GM19328 (cell line): ENCODE measurements at regions not wholly inside any gene's neighbourhood (a gene's known extent, or its start where the extent isn't known, plus 50 kb on each side); places are given as distances from the start of the nearest gene placed in this dataset.

Source experiments
- ATAC-seq: cut with Tn5 transposase; IDR thresholded peaks from one replicate; pipeline ENCODE4 v1.9.1; 2021; ENCODE audit warnings: mild to moderate bottlenecking, moderate library complexity; ENCODE audit not compliant: unreplicated experiment

DNA sequence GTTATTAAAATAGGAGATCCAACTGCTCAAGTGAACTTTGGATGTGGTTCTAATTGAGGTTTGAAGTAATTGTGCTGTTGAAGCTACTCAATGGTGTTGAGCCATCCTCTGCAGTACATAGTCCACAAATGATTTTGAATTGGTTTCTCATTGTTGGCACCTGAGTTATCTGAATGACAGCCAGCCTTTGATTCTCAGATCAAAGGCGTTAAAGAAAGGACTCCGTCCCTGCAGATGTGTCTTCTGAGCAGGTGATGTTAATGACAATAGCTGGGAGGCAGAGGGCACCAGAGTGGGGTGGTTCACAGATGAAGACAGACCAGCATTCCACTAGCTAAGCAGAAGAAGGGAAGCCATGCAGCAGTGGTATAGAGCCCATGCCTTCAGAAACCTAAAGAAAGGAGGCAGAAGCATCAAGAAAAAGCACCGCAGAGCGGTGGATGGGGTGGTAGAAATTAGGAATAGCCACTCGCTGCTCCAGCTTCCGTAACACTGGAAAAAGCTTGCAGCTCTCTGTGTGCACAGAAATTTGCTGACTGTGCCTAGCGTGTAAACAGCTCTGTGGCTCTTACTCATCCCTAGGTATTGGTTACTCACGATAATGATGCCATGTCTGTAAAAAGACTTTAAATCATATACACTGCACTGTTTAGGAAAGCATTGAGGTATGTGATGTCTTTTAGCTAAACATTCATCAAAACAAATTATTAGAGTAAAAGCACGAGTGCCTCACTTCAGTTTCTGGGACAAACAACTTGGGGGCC is 79.2 kb upstream of the CLCN4 start:
- no peak for ATAC-seq

DNA sequence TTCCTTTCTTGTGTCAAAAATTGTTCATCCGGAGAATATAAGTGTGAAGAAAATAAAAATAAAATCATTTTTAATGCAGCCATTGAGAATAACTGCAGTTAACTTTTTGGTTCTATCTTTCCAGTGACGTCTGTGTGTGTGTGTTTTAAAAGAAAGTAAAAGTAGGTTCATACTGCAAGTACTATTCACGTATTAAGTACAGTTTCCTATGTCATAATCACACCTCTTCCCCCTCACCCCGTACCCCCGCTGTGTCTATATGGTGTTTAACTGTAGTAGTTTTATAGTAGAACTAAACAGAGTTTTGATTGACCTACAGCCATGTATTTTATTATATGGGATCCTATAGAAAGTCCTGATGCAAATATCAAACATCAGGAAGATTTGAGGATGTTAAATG is 78.5 kb upstream of the CLCN4 start:
- ATAC-seq: no peak

DNA sequence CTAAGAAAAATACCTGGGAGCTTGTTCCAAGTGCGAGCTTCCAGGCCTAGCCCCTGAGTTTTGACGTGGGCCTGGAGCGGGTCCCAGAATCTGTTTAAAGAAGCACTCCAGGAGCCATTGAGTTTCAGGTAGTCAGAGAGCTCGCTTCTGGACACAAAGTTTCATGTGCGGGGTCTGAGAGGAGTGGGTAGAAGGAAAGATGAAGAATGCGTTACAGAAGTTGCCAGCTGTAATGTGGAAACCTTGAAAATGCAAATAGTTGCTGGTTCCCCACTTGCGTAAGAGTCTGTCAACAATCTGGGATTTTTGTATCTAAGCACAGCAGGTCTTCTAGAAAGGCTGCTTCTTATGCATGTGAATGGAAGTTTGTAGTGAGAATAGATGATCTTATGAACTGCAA is 77.5 kb upstream of the CLCN4 start:
- ATAC-seq: no peak

GRCh38 chrX:10083809-10084208 is 73.0 kb upstream of the CLCN4 start:
- ATAC-seq: no peak

DNA sequence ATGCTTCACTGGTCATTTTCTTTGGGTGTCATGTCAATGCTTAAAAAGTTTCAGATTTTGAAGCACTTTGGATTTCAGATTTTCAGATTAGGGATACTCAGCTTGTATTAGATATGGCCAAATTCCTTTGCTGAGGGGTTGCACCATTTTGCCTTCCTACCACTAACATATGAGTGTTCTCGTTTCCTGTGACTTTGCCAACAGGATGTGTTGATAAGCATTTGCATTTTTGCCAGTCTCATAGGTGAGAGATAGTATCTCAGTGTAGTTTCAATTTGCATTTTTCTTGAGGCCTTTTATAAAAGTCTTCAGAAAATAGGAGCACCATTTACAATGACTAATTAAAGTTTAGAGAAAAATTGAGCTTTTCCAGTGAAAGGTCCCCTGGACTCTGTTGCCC is 71.6 kb upstream of the CLCN4 start:
- no peak for ATAC-seq

- ATAC-seq: no peak
These were observed 70.1 kb upstream of the CLCN4 start for GRCh38 chrX:10086676-10087075.

DNA sequence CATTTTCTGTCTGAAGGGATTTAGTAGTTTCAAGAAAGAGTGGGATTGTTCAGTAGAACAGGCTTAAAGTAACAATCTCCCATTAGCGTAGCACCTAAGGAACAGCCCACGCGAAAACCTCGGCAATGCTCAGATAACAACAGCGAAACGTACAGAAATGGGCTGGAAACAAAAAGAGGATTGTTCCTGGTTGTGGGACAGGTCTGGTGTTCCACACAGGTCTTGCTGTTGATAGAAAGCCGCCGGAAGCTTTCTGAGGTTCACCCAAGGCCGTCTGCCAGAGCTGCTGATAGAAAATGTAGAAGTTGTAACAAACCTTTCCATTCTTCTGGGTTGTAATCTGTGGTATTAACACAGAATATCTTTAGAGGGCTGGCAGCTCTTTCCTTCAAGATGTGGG is 69.4 kb upstream of the CLCN4 start:
- ATAC-seq: no peak

DNA sequence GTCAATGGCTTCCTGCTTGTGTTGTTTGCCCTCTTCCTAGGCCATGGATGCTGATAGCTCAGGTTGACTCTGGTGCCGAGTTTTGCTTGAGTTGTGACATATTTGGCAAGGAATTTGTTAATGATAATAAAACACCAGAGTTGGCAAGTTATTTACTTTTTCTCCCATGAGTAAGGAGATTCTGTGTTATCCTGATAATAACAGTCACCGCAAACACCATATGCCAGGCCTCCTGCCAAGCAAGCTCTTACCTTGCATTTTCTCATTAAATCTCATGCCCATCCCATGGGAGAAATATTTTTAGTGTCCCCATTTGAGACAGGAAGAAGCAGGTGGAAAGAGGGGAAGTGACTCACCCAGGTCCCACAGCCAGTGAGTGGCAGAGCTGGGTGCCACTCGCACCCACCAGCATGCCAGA is 67.4 kb upstream of the CLCN4 start:
- no peak for ATAC-seq

GRCh38 chrX:10090319-10090718 is 66.5 kb upstream of the CLCN4 start:
- ATAC-seq: no peak

DNA sequence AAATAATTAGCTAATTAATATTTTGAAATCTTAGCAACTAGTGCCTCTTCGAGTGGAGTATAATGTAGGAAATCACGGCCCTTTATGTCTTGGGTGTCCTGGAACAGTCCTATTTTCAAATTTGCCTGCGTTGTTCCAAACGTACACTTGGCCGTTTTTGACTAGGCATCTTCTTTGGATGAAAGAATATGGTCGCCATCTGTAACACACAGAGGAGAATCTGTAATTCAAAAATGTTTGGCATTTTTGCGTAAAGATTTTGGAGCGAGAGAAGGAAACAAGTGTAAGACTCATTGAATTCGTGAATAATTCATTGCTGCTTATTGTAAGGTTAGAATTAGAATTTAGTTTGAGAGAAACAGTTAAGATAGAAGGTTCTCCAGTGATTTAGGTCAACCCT is 61.5 kb upstream of the CLCN4 start:
- ATAC-seq: no peak

GRCh38 chrX:10095698-10096432 is 60.9 kb upstream of the CLCN4 start:
- no peak for ATAC-seq

- ATAC-seq: peak; percentile 71
These were observed 58.5 kb upstream of the CLCN4 start for GRCh38 chrX:10098270-10098713.

DNA sequence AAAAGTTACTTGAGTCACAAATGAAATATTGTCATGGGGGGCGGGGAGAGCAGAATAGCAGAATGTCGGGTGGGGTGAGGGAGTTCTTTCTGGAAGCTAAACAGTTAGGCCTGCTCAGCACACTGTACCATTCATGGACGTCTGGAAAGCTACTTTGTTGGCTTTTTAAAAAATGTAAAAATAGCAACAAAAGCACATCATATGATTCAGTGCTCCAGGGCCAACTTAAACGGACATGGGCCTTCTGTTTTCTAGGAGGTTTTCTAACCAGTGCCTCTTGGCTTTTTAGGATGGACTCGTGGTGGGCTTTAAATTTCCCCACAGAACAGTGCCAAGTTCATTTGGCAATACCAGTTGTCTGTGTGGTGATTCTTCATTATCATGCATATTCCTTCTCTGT is 57.4 kb upstream of the CLCN4 start:
- ATAC-seq: no peak

- ATAC-seq: no peak
These were observed 55.5 kb upstream of the CLCN4 start for GRCh38 chrX:10101269-10101668.

GRCh38 chrX:10102046-10102704 is 54.6 kb upstream of the CLCN4 start:
- ATAC-seq: no peak

- no peak for ATAC-seq
These were observed 53.8 kb upstream of the CLCN4 start for GRCh38 chrX:10103023-10103422.

DNA sequence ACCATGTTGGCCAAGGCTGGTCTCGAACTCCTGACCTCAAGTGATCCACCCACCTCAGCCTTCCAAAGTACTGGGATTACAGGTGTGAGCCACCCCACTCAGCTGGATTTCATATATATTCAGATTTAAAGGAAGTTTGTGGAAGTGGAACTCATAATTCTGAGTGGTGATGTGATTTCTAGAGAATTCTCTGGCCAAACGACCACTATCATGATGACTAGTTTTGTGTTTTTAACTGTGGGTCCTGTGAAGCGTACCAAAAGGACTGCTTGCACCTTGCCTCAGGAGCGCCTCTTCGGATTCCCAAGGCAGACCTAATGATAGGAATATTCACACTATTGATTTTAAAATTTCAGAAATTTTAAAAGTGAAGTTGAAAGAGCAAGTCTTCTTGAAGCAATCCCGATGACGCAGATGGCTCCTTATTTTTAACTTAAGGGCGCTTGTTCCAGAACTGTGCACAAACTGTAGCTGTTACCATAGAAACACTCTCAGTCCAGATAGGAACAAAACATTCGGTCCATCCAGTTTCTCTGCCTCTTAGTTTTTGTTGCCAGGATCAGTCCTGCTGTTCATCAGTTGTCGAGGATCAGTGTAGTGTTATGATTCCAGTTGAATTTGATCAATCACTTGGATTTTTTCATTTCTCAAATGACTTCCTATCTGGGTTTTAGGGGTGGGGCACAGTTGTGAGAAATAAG is 51.7 kb upstream of the CLCN4 start:
- ATAC-seq: no peak

- peak; percentile 63 for ATAC-seq
These were observed 50.0 kb upstream of the CLCN4 start for GRCh38 chrX:10106806-10107205.
